Lower leg skin (tissue), 4 donors: ENCODE measurements at regions not wholly inside any gene's neighbourhood (a gene's known extent, or its start where the extent isn't known, plus 50 kb on each side); places are given as distances from the start of the nearest gene placed in this dataset.

ENCODE experiments used
- DNase-seq, 2 donors: peaks; one replicate each; pipeline ENCODE4 v3.0.0-alpha.2; 2019; ENCODE audit warnings: low spot score in 2 of 2
- H3K4me3 ChIP-seq: fragments of 200-600 bp; sonication (generic); 2 replicates; pipeline ENCODE4 v1.5.1; 2017; ENCODE audit warnings: mild to moderate bottlenecking, low read depth; ENCODE audit not compliant: poor library complexity, severe bottlenecking
- POLR2A ChIP-seq, 2 donors: fragments of 450-650 bp; IDR thresholded peaks; one replicate each; pipeline ENCODE4 v1.6.1; 2016 to 2017; ENCODE audit warnings: antibody characterized with exemption in 2 of 2, mild to moderate bottlenecking in 1 of 2, moderate library complexity in 1 of 2
- WGBS, 2 donors: methylation state at CpG; one replicate each; pipeline ENCODE4 v1.1.5; 2018; 5-methylcytosine and 5-hydroxymethylcytosine counted together
- intact Hi-C: fragments of 100-400 bp; cut with DNase I; formaldehyde crosslinking; loops from one replicate; pipeline ENCODE4 v1.15.0; 2023; ENCODE audit warnings: low total_unique reads
- TF ChIP-seq, protein P1 (sequence below), 3 donors: fragments of 450-650 bp; IDR thresholded peaks; one replicate each; pipeline ENCODE4 v1.5.1; 2016; ENCODE audit warnings: antibody characterized with exemption in 3 of 3, mild to moderate bottlenecking in 3 of 3, moderate library complexity in 2 of 3

DNA sequence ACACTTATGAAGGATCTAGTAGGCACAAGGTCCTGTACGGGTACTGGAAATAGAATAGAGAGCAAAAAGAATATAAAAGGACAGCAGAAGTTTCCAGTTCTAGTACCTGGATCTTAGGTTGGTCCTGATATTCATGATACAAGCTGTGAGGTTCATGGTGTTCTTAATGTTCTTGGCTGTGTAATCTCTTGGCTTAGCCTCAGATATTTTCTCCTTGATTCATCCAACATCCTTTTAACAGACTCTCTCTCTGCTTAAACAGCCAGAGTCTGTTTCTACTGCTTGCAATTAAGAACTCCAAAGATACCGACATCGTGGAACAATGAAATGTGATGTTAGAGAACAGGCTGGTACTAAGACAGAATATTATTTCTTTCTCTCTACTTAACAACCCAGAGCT is 49.9 kb downstream of the CNTN3 start:
- TF ChIP-seq POLR2A (IDR thresholded peaks at IDR 0.05): no peak
- TF ChIP-seq, protein P1, sequence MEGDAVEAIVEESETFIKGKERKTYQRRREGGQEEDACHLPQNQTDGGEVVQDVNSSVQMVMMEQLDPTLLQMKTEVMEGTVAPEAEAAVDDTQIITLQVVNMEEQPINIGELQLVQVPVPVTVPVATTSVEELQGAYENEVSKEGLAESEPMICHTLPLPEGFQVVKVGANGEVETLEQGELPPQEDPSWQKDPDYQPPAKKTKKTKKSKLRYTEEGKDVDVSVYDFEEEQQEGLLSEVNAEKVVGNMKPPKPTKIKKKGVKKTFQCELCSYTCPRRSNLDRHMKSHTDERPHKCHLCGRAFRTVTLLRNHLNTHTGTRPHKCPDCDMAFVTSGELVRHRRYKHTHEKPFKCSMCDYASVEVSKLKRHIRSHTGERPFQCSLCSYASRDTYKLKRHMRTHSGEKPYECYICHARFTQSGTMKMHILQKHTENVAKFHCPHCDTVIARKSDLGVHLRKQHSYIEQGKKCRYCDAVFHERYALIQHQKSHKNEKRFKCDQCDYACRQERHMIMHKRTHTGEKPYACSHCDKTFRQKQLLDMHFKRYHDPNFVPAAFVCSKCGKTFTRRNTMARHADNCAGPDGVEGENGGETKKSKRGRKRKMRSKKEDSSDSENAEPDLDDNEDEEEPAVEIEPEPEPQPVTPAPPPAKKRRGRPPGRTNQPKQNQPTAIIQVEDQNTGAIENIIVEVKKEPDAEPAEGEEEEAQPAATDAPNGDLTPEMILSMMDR (IDR thresholded peaks at IDR 0.05): no peak
- 67 to 72% methylated on average over 3 of the region's 3 CpGs for WGBS, 2 donors
- intact Hi-C loops: no loop called here
- no peak for DNase-seq
- H3K4me3 ChIP-seq: no peak overlapping the region

DNA sequence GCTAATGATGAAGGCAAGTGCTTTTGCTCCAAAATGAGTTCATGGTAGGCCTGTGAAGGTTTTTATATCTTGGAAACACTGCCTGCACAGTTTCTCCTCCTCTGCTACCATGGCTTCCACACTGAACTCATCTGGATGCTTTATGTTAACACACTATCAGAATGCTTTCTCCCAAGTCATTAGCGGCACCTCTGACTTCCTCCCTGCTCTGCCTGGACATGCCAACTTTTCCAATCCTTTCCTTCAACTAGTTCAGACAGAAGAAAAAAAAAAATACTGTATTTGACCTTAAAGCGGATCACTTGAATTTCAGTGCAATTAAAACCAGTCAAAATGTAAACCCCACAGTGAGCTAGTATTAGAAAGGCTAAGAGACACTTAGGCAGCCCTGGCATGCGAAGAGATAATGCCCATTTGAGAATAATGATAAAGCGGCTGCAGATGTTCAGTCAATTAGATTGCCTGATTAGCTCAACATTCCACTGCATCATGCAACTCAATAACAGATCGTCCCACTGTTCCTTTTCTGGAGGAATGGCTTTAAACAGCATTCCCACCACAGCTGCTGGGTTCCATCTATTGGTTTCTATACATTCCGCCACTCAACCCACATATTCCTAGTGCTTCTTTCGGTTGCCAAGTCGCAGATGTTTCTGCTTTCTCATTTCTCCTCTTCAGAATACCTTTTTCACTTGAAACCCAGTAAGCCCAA is 51.7 kb downstream of the CNTN3 start:
- 70 to 72% methylated on average over 8 of the region's 8 CpGs for WGBS, 2 donors
- TF ChIP-seq, protein P1 (IDR thresholded peaks at IDR 0.05): no peak
- TF ChIP-seq POLR2A (IDR thresholded peaks at IDR 0.05): no peak
- no peak overlapping the region for H3K4me3 ChIP-seq
- DNase-seq: no peak
- intact Hi-C loops: no loop called here

DNA sequence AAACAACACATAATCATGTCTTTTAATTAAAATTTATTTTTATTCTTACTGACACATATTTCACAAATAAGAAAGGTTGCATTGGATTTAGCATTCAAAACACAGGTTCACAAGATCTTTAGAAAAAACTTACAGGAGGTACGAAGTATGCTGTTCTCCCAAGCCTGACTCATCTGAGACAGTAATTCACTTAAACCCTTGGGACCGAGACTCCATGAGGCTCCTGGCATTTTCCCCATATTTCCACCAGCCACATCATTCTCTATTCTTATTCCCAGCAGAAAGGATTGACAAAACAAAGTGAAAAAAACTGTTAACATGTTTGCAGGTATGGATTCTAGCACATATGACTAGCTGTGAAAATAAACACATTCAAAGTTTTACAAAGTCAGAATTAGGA is 52.6 kb downstream of the CNTN3 start:
- WGBS, 2 donors: 39 to 42% methylated on average over 2 of the region's 2 CpGs
- H3K4me3 ChIP-seq: no peak overlapping the region
- intact Hi-C loops: no loop called here
- no peak for DNase-seq
- no peak for TF ChIP-seq POLR2A (IDR thresholded peaks at IDR 0.05)
- TF ChIP-seq, protein P1 (IDR thresholded peaks at IDR 0.05): no peak

DNA sequence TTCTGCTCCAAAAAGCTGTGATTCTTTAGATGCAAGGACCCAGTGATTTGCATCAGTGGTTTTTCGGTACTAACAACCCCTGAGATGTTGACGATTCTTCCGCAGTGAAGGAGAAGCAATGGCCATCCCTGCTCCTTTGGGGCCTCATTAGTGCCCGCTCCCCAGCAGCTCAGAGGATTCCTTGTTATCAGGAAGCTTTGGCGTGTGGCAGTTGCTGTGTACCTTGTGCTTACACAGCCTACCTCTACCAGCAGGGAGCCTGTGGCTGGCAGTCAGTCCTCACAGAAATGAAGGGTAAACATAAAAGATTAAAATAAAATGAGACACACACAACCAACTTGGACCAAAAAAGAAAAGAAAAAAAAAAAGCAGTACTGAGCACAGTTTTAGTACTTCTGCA is 55.2 kb downstream of the CNTN3 start:
- no peak for DNase-seq
- intact Hi-C loops: no loop called here
- TF ChIP-seq, protein P1 (IDR thresholded peaks at IDR 0.05): no peak
- no peak for TF ChIP-seq POLR2A (IDR thresholded peaks at IDR 0.05)
- WGBS, 2 donors: 91 to 94% methylated on average over 5 of the region's 5 CpGs
- no peak overlapping the region for H3K4me3 ChIP-seq

DNA sequence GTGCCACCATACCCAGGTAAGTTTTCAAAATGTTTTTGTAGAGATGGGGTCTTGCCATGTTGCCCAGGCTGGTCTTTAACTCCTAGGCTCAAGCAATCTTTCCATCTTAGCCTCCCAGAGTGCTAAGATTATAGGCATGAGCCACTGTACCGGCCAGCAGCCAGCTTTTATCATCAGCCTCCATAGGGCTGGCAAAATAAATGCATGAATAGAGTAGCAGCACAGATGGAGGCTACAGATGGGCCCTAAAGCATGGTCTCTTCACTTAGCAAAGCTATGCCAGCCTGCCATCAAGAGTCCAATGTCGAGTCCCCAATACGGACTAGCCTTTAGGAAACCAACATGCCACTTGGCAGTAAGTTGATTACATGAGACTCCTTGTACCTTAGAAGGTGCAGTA is 63.8 kb downstream of the CNTN3 start:
- TF ChIP-seq, protein P1 (IDR thresholded peaks at IDR 0.05): no peak
- TF ChIP-seq POLR2A (IDR thresholded peaks at IDR 0.05): no peak
- 91% methylated on average over 3 of the region's 3 CpGs for WGBS, 2 donors
- no peak for DNase-seq
- intact Hi-C loops: no loop called here
- H3K4me3 ChIP-seq: no peak overlapping the region

DNA sequence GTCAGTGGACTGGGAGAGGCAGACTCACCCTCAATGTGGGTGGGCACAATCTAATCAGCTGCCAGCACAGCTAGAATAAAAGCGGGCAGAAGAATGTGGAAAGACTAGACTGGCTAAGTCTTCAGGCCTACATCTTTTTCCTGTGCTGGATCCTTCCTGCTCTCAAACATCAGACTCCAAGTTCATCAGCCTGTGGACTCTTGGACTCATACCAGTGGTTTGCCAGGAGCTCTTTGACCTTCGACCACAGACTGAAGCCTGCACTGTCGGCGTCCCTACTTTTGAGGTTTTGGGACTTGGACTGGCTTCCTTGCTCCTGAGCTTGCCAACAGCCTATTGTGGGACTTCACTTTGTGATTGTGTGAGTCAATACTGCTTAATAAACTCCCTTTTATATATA is 68.0 kb downstream of the CNTN3 start:
- H3K4me3 ChIP-seq: no peak overlapping the region
- DNase-seq: no peak
- TF ChIP-seq POLR2A (IDR thresholded peaks at IDR 0.05): no peak
- TF ChIP-seq, protein P1 (IDR thresholded peaks at IDR 0.05): no peak
- intact Hi-C loops: no loop called here
- 54 to 57% methylated on average over 4 of the region's 4 CpGs for WGBS, 2 donors
